Mesodermal cell (in vitro differentiated cells): ENCODE measurements at regions not wholly inside any gene's neighbourhood (a gene's known extent, or its start where the extent isn't known, plus 50 kb on each side); places are given as distances from the start of the nearest gene placed in this dataset.

Experiments used
- H3K27ac ChIP-seq: 2 replicates; pipeline ENCODE4 v1.7.0; 2013; ENCODE audit warnings: mild to moderate bottlenecking, low read depth, low read length, moderate library complexity; ENCODE audit not compliant: severe bottlenecking
- H3K36me3 ChIP-seq: 2 replicates; pipeline ENCODE4 v1.7.1; 2013; ENCODE audit warnings: mild to moderate bottlenecking, low read length, moderate library complexity; ENCODE audit not compliant: control insufficient read depth, insufficient read depth
- H3K4me1 ChIP-seq: one replicate; pipeline ENCODE4 v1.7.1; 2013; ENCODE audit warnings: mild to moderate bottlenecking, low read length; ENCODE audit not compliant: insufficient read depth, control insufficient read depth, poor library complexity, severe bottlenecking
- H3K4me3 ChIP-seq: 2 replicates; pipeline ENCODE4 v1.7.0; 2013; ENCODE audit warnings: low read length, control low read depth, mild to moderate bottlenecking; ENCODE audit not compliant: insufficient read depth, poor library complexity, severe bottlenecking; ENCODE audit errors: extremely low read depth
- H3K9me3 ChIP-seq: 2 replicates; pipeline ENCODE4 v1.7.1; 2013; ENCODE audit warnings: mild to moderate bottlenecking, low read length, moderate library complexity; ENCODE audit not compliant: control insufficient read depth
- WGBS, 2 experiments: methylation state at CpG; one replicate each; pipeline ENCODE4 v1.1.5; 2013; ENCODE audit warnings: missing lambda C conversion rate in 2 of 2; ENCODE audit not compliant: insufficient coverage in 2 of 2; 5-methylcytosine and 5-hydroxymethylcytosine counted together

- H3K9me3 ChIP-seq: no peaks in the 10 kb centered on the region
- no peak overlapping the region for H3K27ac ChIP-seq
- peaks cover 8% of the 10 kb centered on the region for H3K4me1 ChIP-seq
- H3K4me3 ChIP-seq: no peak overlapping the region
- no peaks in the 10 kb centered on the region for H3K36me3 ChIP-seq
Measured at GRCh38 chr11:91796999-91797398, 427.6 kb upstream of the FAT3 start.

GRCh38 chr11:91795139-91795887 lies 429.3 kb upstream of the FAT3 start:
- no CpG with 5 or more reads among the region's 2 CpGs for WGBS, 2 experiments
- no peaks in the 10 kb centered on the region for H3K36me3 ChIP-seq
- H3K4me3 ChIP-seq: no peak overlapping the region
- H3K9me3 ChIP-seq: no peaks in the 10 kb centered on the region
- no peak overlapping the region for H3K27ac ChIP-seq
- H3K4me1 ChIP-seq: peaks cover 11% of the 10 kb centered on the region

GRCh38 chr11:91794146-91794545 lies 430.5 kb upstream of the FAT3 start:
- H3K36me3 ChIP-seq: no peaks in the 10 kb centered on the region
- no peak overlapping the region for H3K27ac ChIP-seq
- H3K9me3 ChIP-seq: no peaks in the 10 kb centered on the region
- WGBS, 2 experiments: 86% methylated on average over 1 of the region's 3 CpGs; no CpG with 5 or more reads in 1 of the 2 experiments
- H3K4me3 ChIP-seq: no peak overlapping the region
- H3K4me1 ChIP-seq: peaks cover 14% of the 10 kb centered on the region

- Histone ChIP-seq H3K9me3 (no peaks in the 10 kb centered on the region), H3K27ac (peak overlapping the region; percentile 57), H3K4me3 (no peak overlapping the region), H3K4me1 (peaks cover 14% of the 10 kb centered on the region), H3K36me3 (no peaks in the 10 kb centered on the region)
- WGBS, 2 experiments: 71 to 100% methylated on average over 1 of the region's 4 CpGs
Measured at GRCh38 chr11:91792779-91793262, 431.8 kb upstream of the FAT3 start.

GRCh38 chr11:91791171-91791468 lies 433.5 kb upstream of the FAT3 start:
- Histone ChIP-seq H3K36me3 (no peaks in the 10 kb centered on the region), H3K9me3 (no peaks in the 10 kb centered on the region), H3K27ac (peak overlapping the region; percentile 47), H3K4me3 (no peak overlapping the region), H3K4me1 (peaks cover 14% of the 10 kb centered on the region)
- 75 to 100% methylated on average over 1 to 2 of the region's 3 CpGs for WGBS, 2 experiments

GRCh38 chr11:91790346-91791170 lies 434.1 kb upstream of the FAT3 start:
- Histone ChIP-seq H3K9me3 (no peaks in the 10 kb centered on the region), H3K27ac (peak overlapping the region; percentile 47), H3K4me3 (no peak overlapping the region), H3K36me3 (no peaks in the 10 kb centered on the region), H3K4me1 (peaks cover 14% of the 10 kb centered on the region)
- 90 to 93% methylated on average over 3 of the region's 6 CpGs for WGBS, 2 experiments

- Histone ChIP-seq H3K36me3 (no peaks in the 10 kb centered on the region), H3K4me3 (no peak overlapping the region), H3K27ac (no peak overlapping the region), H3K4me1 (peaks cover 14% of the 10 kb centered on the region), H3K9me3 (no peaks in the 10 kb centered on the region)
- no CpG with 5 or more reads among the region's 1 CpG for WGBS, 2 experiments
Measured at GRCh38 chr11:91788764-91789163, 435.9 kb upstream of the FAT3 start.

- Histone ChIP-seq H3K4me1 (peaks cover 6% of the 10 kb centered on the region), H3K4me3 (no peak overlapping the region), H3K27ac (no peak overlapping the region), H3K36me3 (no peaks in the 10 kb centered on the region), H3K9me3 (peaks cover 8% of the 10 kb centered on the region)
- 100% methylated on average over 1 of the region's 4 CpGs; no CpG with 5 or more reads in 1 of the 2 experiments for WGBS, 2 experiments
Measured at GRCh38 chr11:91786097-91786496, 438.5 kb upstream of the FAT3 start.

- no peak overlapping the region for H3K27ac ChIP-seq
- WGBS, 2 experiments: 81% methylated on average over 2 of the region's 2 CpGs; no CpG with 5 or more reads in 1 of the 2 experiments
- H3K36me3 ChIP-seq: no peaks in the 10 kb centered on the region
- H3K9me3 ChIP-seq: peaks cover 8% of the 10 kb centered on the region
- no peak overlapping the region for H3K4me3 ChIP-seq
- no peaks in the 10 kb centered on the region for H3K4me1 ChIP-seq
Measured at GRCh38 chr11:91783173-91783572, 441.4 kb upstream of the FAT3 start.

- no peaks in the 10 kb centered on the region for H3K36me3 ChIP-seq
- no peak overlapping the region for H3K27ac ChIP-seq
- 61 to 82% methylated on average over 2 of the region's 2 CpGs for WGBS, 2 experiments
- H3K4me3 ChIP-seq: no peak overlapping the region
- H3K9me3 ChIP-seq: peaks cover 8% of the 10 kb centered on the region
- H3K4me1 ChIP-seq: no peaks in the 10 kb centered on the region
Measured at GRCh38 chr11:91778758-91779157, 445.9 kb upstream of the FAT3 start.

- Histone ChIP-seq H3K36me3 (no peaks in the 10 kb centered on the region), H3K9me3 (no peaks in the 10 kb centered on the region), H3K4me1 (no peaks in the 10 kb centered on the region), H3K27ac (no peak overlapping the region), H3K4me3 (no peak overlapping the region)
- WGBS, 2 experiments: 95 to 100% methylated on average over 2 of the region's 2 CpGs
Measured at GRCh38 chr11:91776655-91777054, 448.0 kb upstream of the FAT3 start.
